HepG2 (cell line): ENCODE measurements at regions not wholly inside any gene's neighbourhood (a gene's known extent, or its start where the extent isn't known, plus 50 kb on each side); places are given as distances from the start of the nearest gene placed in this dataset.

Experiments
- HDAC1 ChIP-seq: sonication (generic); formaldehyde crosslinking; IDR thresholded peaks from 2 replicates; pipeline ENCODE4 v1.5.1; 2020; ENCODE audit warnings: mild to moderate bottlenecking, missing genetic modification reagents
- POLR2A ChIP-seq, 2 experiments: IDR thresholded peaks; 2 replicates each; pipeline ENCODE4 v1.6.1; 2011; ENCODE audit warnings: low read depth in 2 of 2, low read length in 2 of 2, mild to moderate bottlenecking in 1 of 2, moderate library complexity in 1 of 2; ENCODE audit not compliant: insufficient read depth in 1 of 2

GRCh38 chr1:209395169-209395568 lies 188.3 kb upstream of the CAMK1G start:
- TF ChIP-seq HDAC1 (CRISPR knock-in tag) (no peak), POLR2A (IDR thresholded peaks at IDR 0.05; ENCODE audit: insufficient read depth in 1 of 2, low read depth in 2 of 2, low read length in 2 of 2) (no peak)
